WTC11 (cell line): ENCODE measurements at regions not wholly inside any gene's neighbourhood (a gene's known extent, or its start where the extent isn't known, plus 50 kb on each side); places are given as distances from the start of the nearest gene placed in this dataset.

Source experiments
- CTCF ChIP-seq: fragments of 200-600 bp; IDR thresholded peaks from 2 replicates; pipeline ENCODE4 v1.8.0; 2022; ENCODE audit warnings: antibody characterized with exemption
- TF ChIP-seq, protein P1 (sequence below): sonication (generic); formaldehyde crosslinking; IDR thresholded peaks from 2 replicates; pipeline ENCODE4 v1.8.1; 2023; ENCODE audit warnings: mild to moderate bottlenecking, missing genetic modification reagents
- TF ChIP-seq, protein P2 (sequence below): sonication (generic); formaldehyde crosslinking; IDR thresholded peaks from 2 replicates; pipeline ENCODE4 v1.8.0; 2022; ENCODE audit warnings: mild to moderate bottlenecking, missing genetic modification reagents

GRCh38 chr12:5139751-5140150 is 96.1 kb downstream of the KCNA5 start:
- no peak for TF ChIP-seq CTCF
- TF ChIP-seq, protein P1, sequence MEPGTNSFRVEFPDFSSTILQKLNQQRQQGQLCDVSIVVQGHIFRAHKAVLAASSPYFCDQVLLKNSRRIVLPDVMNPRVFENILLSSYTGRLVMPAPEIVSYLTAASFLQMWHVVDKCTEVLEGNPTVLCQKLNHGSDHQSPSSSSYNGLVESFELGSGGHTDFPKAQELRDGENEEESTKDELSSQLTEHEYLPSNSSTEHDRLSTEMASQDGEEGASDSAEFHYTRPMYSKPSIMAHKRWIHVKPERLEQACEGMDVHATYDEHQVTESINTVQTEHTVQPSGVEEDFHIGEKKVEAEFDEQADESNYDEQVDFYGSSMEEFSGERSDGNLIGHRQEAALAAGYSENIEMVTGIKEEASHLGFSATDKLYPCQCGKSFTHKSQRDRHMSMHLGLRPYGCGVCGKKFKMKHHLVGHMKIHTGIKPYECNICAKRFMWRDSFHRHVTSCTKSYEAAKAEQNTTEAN (CRISPR knock-in tag): no peak
- TF ChIP-seq, protein P2, sequence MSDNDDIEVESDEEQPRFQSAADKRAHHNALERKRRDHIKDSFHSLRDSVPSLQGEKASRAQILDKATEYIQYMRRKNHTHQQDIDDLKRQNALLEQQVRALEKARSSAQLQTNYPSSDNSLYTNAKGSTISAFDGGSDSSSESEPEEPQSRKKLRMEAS: no peak
